HEK293T (cell line): ENCODE measurements at regions not wholly inside any gene's neighbourhood (a gene's known extent, or its start where the extent isn't known, plus 50 kb on each side); places are given as distances from the start of the nearest gene placed in this dataset.

Experiments
- CTCF ChIA-PET: fragments of 350-600 bp; formaldehyde crosslinking; extraction: SDS; loops from one replicate; lab custom pipeline; 2021; ENCODE audit warnings: antibody characterized with exemption, inconsistent platforms; lab: Yijun Ruan, JAX
- POLR2A ChIA-PET: fragments of 350-600 bp; formaldehyde crosslinking; extraction: SDS; loops from one replicate; lab custom pipeline; 2020; ENCODE audit warnings: antibody characterized with exemption, inconsistent platforms; lab: Yijun Ruan, JAX
- DNase-seq: peaks from one replicate; pipeline ENCODE4 v3.0.0; 2012; ENCODE audit warnings: mixed read lengths; ENCODE audit errors: extremely low spot score
- ARNT ChIP-seq: fragments of 450-650 bp; IDR thresholded peaks from 2 replicates; pipeline ENCODE4 v1.6.1; 2017; ENCODE audit warnings: mild to moderate bottlenecking
- BHLHE40 ChIP-seq: fragments of 450-650 bp; IDR thresholded peaks from 2 replicates; pipeline ENCODE4 v1.6.1; 2016; ENCODE audit warnings: mild to moderate bottlenecking, moderate library complexity, borderline replicate concordance
- CTBP1 ChIP-seq: fragments of 450-650 bp; IDR thresholded peaks from 2 replicates; pipeline ENCODE4 v1.6.1; 2016; ENCODE audit warnings: borderline replicate concordance
- ELF4 ChIP-seq: fragments of 450-650 bp; IDR thresholded peaks from 2 replicates; pipeline ENCODE4 v1.6.1; 2017; ENCODE audit warnings: antibody characterized with exemption
- FOXA1 ChIP-seq: fragments of 450-650 bp; IDR thresholded peaks from 2 replicates; pipeline ENCODE4 v1.6.1; 2016; ENCODE audit warnings: mild to moderate bottlenecking
- FOXK2 ChIP-seq: fragments of 450-650 bp; IDR thresholded peaks from 2 replicates; pipeline ENCODE4 v1.6.1; 2016; ENCODE audit warnings: mild to moderate bottlenecking
- FOXM1 ChIP-seq: fragments of 450-650 bp; IDR thresholded peaks from 2 replicates; pipeline ENCODE4 v1.6.1; 2017; ENCODE audit warnings: mild to moderate bottlenecking, borderline replicate concordance
- HDGF ChIP-seq: fragments of 450-650 bp; IDR thresholded peaks from 2 replicates; pipeline ENCODE4 v1.6.1; 2017; ENCODE audit warnings: antibody characterized with exemption, borderline replicate concordance
- L3MBTL2 ChIP-seq: fragments of 450-650 bp; conservative IDR thresholded peaks from 2 replicates; pipeline ENCODE4 v1.6.1; 2016; ENCODE audit warnings: mild to moderate bottlenecking
- LEF1 ChIP-seq: fragments of 450-650 bp; IDR thresholded peaks from 2 replicates; pipeline ENCODE4 v1.6.1; 2017; ENCODE audit warnings: mild to moderate bottlenecking, borderline replicate concordance
- NFRKB ChIP-seq: fragments of 450-650 bp; IDR thresholded peaks from 2 replicates; pipeline ENCODE4 v1.6.1; 2016; ENCODE audit warnings: mild to moderate bottlenecking, moderate library complexity
- PKNOX1 ChIP-seq: fragments of 450-650 bp; IDR thresholded peaks from 2 replicates; pipeline ENCODE4 v1.6.1; 2016
- SP1 ChIP-seq: fragments of 450-650 bp; IDR thresholded peaks from 2 replicates; pipeline ENCODE4 v1.6.1; 2017
- SUZ12 ChIP-seq: fragments of 450-650 bp; IDR thresholded peaks from 2 replicates; pipeline ENCODE4 v1.6.1; 2016; ENCODE audit warnings: mild to moderate bottlenecking
- TARDBP ChIP-seq: fragments of 450-650 bp; IDR thresholded peaks from 2 replicates; pipeline ENCODE4 v1.6.1; 2016
- ZNF384 ChIP-seq: fragments of 450-650 bp; IDR thresholded peaks from 2 replicates; pipeline ENCODE4 v1.6.1; 2016

- ChIA-PET POLR2A (no interaction called here), CTCF (interaction anchor here (1.1 kb wide), 1 partner anchor 12 kb away, joined by 4 read pairs; no protein-coding TSS in a partner anchor)
- no peak for DNase-seq
- no peak for TF ChIP-seq LEF1
- no peak for TF ChIP-seq SUZ12
- TF ChIP-seq SP1 = no peak
- TF ChIP-seq PKNOX1 = no peak; the same call in 1 of the 2 replicates
- no peak for TF ChIP-seq L3MBTL2
- no peak for TF ChIP-seq FOXM1
- TF ChIP-seq CTBP1 = no peak
- no peak for TF ChIP-seq HDGF
Observed at GRCh38 chr6:106872049-106872448, 102.5 kb downstream of the CD24 start.

DNA sequence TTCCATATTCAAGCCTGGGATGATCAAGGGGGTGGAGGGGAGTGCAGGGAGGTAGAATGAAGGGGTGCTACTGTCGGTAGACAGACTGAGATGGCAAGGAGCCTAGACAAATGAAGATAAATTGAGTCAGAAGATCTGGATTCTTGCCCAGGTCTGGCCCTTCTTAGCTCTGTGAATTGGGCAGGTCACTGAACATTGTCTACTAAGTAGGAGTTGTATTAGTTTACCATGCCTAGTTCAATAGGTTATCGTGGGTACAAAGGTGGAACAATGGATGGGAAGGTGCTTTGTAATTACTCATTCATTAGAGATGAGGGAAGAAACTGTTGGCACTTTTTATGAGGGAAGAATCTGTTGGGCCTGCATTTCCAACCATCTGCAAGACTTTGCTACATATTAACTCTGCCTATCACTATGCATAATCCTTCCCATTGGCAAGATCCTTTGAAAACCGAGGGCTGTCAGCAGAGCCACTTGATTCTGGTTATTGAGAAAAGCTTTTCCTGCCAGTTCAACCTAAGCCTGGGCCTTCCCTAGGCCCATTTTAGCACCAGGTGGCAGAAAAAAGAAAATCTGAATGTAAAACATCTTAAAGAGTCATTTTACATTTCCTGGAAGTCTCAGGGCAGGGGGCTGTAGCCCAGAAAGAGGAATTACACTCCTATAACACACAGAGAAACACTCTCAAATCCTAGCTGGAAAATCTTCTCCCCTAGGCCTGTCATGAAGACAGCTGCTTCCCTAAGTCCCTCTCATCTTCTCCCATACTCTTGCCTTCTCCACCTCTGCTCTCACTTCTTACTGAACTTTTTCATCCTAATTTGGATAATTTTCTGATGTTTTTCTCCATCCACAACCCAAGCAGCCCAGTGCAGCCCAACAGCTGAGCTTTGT is 103.5 kb downstream of the CD24 start:
- DNase-seq = no peak
- POLR2A ChIA-PET = no interaction called here
- TF ChIP-seq FOXM1 (no peak), HDGF (no peak), PKNOX1 (no peak), FOXK2 (no peak), SUZ12 (no peak), FOXA1 (no peak), SP1 (no peak), ZNF384 (no peak), LEF1 (no peak), L3MBTL2 (no peak)
- CTCF ChIA-PET = interaction anchor here (1.1 kb wide), 1 partner anchor 13 kb away, joined by 4 read pairs; no protein-coding TSS in a partner anchor

DNA sequence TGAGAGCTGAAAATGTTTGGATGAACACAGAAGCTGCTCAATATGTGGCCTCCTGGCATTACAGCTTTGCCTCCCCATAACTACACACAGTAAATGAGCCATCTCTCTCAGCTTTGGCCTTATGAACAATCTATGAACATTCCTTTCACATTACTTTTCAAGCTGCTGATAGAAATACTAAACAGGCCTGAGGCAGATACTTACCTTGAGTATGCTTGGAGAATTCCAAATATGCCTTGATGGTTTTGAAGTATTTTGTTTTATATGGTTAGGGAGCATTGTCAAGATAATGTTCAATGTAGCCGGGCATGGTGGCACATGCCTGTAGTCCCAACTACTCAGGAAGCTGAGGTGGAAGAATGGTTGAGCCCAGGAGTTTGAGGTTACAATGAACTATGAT is 104.5 kb downstream of the CD24 start:
- TF ChIP-seq NFRKB (no peak), ELF4 (no peak), HDGF (no peak)
- CTCF ChIA-PET = no interaction called here
- DNase-seq = no peak
- POLR2A ChIA-PET = no interaction called here

DNA sequence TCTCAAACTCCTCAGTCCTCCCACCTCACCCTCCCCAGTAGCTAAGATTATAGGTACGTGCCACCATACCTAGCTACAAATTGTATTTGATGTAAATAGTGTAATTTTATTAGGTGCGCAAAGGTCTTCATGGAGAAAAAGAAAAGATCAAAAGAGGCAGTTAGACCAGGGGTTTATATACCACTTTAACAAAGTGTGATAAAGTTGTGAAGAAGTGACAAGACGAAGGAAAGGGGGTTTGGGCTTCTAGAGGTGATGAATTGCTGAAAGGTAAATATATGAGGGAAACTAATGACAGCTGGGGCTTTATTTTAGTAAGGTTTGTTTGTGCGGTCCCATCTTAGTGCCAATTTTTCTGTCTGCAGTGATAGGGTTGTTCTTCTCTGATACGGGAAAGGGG is 105.3 kb downstream of the CD24 start:
- ChIA-PET POLR2A (no interaction called here), CTCF (no interaction called here)
- DNase-seq = no peak
- no peak for TF ChIP-seq PKNOX1
- TF ChIP-seq FOXA1 = no peak
- TF ChIP-seq CTBP1 = no peak
- no peak for TF ChIP-seq BHLHE40
- TF ChIP-seq SP1 = no peak
- no peak for TF ChIP-seq ARNT
- no peak for TF ChIP-seq SUZ12
- no peak for TF ChIP-seq LEF1
- no peak for TF ChIP-seq FOXM1
- no peak for TF ChIP-seq TARDBP
- TF ChIP-seq NFRKB = no peak
- TF ChIP-seq FOXK2 = no peak
- TF ChIP-seq ELF4 = no peak
- no peak for TF ChIP-seq ZNF384
- TF ChIP-seq HDGF = no peak

- POLR2A ChIA-PET = no interaction called here
- TF ChIP-seq SUZ12 = no peak
- no peak for TF ChIP-seq ZNF384
- TF ChIP-seq TARDBP = no peak
- TF ChIP-seq FOXK2 = no peak
- no peak for DNase-seq
- CTCF ChIA-PET = no interaction called here
Observed at GRCh38 chr6:106866875-106867658, 107.5 kb downstream of the CD24 start.

DNA sequence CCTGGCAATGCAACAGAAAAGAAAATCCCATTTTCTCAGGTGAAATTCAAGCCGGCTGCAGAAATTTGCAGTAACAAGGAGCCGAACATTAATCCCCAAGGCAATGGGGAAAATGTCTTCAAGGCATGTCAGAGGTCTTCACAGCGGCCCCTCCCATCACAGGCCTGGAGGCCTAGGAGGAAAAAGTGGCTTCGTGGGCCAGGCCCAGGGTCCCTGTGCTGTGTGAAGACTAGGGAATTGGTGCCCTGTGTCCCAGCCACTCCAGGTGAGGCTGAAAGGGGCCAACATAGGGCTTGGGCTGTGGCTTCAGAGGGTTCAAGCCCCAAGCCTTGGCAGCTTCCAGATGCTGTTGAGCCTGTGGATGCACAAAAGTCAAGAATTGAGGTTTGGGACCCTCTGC is 111.7 kb downstream of the CD24 start:
- ChIA-PET CTCF (no interaction called here), POLR2A (interaction anchor here (0.6 kb wide), 1 partner anchor 253 kb away, joined by 3 read pairs; no protein-coding TSS in a partner anchor)
- DNase-seq = no peak
- TF ChIP-seq CTBP1 (no peak), L3MBTL2 (no peak), FOXM1 (no peak), PKNOX1 (no peak), HDGF (no peak), FOXA1 (no peak), ARNT (no peak), BHLHE40 (no peak), TARDBP (no peak), LEF1 (no peak), SP1 (no peak), ZNF384 (no peak), SUZ12 (no peak), FOXK2 (no peak), ELF4 (no peak), NFRKB (no peak)
